Omental fat pad (tissue), 3 donors: ENCODE measurements at regions not wholly inside any gene's neighbourhood (a gene's known extent, or its start where the extent isn't known, plus 50 kb on each side); places are given as distances from the start of the nearest gene placed in this dataset.

Source experiments
- ATAC-seq: fragments of 150-250 bp; one replicate; pipeline ENCODE4 v1.9.1; 2016; ENCODE audit warnings: mild to moderate bottlenecking, moderate library complexity; ENCODE audit not compliant: low FRiP score
- DNase-seq: peaks from one replicate; pipeline ENCODE4 v3.0.0-alpha.2; 2019; ENCODE audit warnings: low spot score
- CTCF ChIP-seq, 3 donors: fragments of 450-650 bp; IDR thresholded peaks; one replicate each; pipeline ENCODE4 v1.5.1; 2016 to 2017; ENCODE audit warnings: antibody characterized with exemption in 3 of 3, mild to moderate bottlenecking in 3 of 3, moderate library complexity in 2 of 3

DNA sequence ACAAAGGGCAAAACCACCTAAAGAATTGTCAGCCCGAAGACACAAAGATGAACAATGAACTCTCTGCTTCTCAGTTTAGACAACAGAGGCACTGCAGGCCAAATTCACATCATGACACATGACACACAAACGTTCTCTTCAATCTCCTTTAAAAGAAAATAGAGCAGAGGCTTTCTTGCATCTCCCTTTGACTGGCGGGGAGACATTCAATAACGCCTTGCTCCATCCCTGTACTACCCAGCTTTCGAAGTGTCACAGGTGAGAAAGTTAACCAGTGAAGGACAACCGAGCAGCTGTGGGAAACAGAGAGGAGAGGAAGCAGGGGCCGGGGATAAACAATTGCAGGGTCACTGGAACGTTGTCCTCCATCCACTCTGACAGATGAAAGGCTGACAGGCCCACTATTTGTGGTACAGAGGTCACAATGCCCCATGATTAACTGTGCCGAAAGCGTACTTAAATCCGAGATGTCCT, 130.8 kb downstream of the PHLDA1 start:
- DNase-seq (no peak), ATAC-seq (no peak)
- TF ChIP-seq CTCF (IDR thresholded peaks at IDR 0.05) = no peak

DNA sequence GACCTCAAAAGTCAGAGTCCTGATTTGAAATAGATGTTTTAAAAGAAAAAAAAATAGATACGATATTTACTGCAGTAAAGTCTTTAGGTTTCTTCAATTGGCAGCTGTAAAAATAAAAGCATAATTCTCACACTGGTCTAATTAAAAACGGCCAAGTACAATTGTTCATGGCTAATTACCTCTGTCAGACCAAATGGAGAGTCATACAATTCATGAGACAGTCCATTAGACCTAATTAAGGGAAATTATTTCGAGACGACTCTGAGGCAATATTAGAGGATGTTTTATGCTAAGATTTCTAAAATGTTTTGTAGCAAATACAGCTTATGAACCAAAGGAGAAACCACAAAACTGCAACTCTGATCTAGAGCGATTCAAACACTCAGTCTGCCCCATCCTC, 131.3 kb downstream of the PHLDA1 start:
- ATAC-seq (no peak), DNase-seq (no peak)
- TF ChIP-seq CTCF (IDR thresholded peaks at IDR 0.05) = no peak

GRCh38 chr12:75894965-75895754, 136.4 kb downstream of the PHLDA1 start:
- DNase-seq (no peak), ATAC-seq (no peak)
- no peak for TF ChIP-seq CTCF (IDR thresholded peaks at IDR 0.05)

- TF ChIP-seq CTCF (IDR thresholded peaks at IDR 0.05) = no peak
- ATAC-seq (no peak), DNase-seq (no peak)
Measured at GRCh38 chr12:75893765-75894164, 137.8 kb downstream of the PHLDA1 start.

DNA sequence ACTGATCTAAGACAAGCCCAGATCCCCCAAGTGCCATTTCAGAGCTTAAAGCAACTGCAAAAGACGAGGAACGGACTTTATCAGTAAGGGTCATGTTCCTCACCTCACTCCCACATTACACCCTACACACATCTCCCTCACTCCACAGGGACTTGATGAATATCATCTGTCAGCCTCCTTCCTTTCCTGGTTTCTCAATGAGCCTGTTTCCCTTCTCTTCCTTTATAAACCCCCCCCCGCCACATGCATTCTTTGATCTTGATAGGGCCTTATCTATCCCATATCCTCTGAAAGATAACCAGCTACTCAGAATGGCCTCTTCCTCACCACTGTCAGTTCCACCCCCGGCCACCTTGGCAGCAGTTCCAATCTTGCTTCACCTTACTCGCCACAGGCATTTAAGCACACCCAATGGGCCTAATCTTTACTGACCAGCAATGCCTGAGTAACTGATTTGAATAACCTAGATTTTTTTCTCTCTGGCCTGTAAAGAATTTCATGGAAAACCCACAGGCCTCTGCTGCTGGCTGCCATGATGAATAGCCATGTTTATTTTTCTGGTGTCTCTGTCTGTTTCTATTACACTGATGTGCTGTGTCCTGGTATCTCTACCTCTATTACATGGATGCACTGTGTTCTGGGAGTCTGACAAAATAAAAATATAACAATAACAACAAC, 138.7 kb downstream of the PHLDA1 start:
- no peak for TF ChIP-seq CTCF (IDR thresholded peaks at IDR 0.05)

DNA sequence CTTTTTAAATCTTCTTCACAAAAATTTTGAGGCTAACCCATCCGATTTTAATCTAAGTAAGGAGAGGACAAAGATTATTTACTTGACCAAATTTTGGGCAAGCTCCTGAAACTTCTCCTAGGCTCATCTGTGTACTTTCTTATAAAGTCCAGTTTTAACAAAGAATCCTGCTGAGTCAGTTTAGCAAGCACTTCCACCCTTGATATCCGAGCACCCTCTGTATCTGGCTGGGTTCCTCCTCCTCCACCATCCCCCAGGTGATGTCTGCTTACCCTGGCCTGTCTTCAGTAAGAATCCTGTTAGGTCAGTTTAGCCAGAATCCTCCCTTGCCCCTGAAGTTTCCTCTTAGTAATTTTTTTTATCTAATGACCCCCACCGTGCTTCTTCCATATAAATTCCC, 140.5 kb downstream of the PHLDA1 start:
- ATAC-seq (no peak), DNase-seq (no peak)
- TF ChIP-seq CTCF (IDR thresholded peaks at IDR 0.05) = no peak

More for the DNA sequence above, 138.7 kb downstream of the PHLDA1 start:
- ATAC-seq = peak; percentile 73
- no peak for DNase-seq

GRCh38 chr12:75890660-75891059, 140.9 kb downstream of the PHLDA1 start:
- ATAC-seq = no peak
- TF ChIP-seq CTCF (IDR thresholded peaks at IDR 0.05) = no peak

More at GRCh38 chr12:75890660-75891059, 140.9 kb downstream of the PHLDA1 start:
- DNase-seq = no peak
